ENCODE measurements at regions not wholly inside any gene's neighbourhood (a gene's known extent, or its start where the extent isn't known, plus 50 kb on each side); places are given as distances from the start of the nearest gene placed in this dataset.
A peak's percentile ranks its signal among the peaks of the same experiment; 100 is the strongest.

- no peak for DNase-seq (ENCODE audit: low spot score)
These were observed 290.3 kb downstream of the CHRM3 start for GRCh38 chr1:239676522-239677273.

DNA sequence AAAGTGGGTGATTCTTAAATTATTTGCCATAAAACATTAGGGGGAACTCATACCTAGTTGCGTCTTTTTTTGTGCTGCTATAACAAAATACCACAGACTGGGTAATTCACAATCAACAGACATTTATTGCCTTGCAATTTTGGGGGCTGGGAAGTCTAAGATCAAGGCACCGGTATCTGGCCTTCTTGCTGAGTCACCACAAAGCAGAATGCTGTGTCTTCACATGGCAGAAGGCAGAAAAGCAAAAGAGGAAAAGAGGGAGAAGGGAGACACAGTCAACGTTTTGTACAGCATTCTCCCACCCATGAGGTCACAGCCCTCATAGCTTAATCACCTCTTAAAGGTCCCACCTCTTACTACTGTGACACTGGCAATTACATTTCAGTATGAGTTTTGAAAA, 291.0 kb downstream of the CHRM3 start:
- peak; percentile 5 for DNase-seq (ENCODE audit: low spot score)

GRCh38 chr1:239678181-239678580, 291.8 kb downstream of the CHRM3 start:
- no peak for DNase-seq (ENCODE audit: low spot score)

DNA sequence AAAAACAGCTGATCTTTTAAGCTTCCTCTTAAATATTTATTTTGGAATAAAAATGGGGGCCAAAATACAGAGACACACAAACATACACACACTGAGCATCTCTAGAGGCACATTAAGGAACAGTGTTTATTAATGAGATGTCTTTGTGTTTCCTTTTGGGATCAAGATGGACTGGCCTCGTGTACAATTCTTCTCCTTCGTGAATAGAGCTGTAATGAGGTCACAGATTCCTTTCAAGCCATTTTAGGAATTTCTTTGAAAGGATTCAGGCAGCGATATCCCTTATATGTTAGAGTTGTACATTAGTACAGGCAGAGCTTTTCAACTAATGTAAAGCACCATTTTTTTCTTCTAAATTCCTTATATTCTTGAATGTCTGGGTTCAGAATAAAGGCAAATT, 295.7 kb downstream of the CHRM3 start:
- DNase-seq (ENCODE audit: low spot score): no peak

DNA sequence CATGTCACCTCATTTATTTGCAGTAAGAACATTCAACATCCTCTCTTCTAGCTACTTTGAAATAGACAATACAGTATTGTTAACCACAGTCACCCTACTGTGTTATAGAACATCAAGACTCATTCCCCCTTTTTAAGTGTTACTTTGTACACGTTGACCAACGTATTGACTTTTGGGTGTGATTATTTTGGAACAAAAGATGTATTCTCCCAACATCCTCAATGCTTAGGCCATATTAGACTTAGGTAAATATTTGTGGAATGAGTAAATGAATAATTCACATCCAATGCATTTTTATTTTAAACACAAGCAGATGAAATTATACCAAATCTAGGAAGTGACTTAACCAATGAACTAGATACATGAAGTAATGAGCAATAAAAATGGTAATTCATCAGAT, 296.6 kb downstream of the CHRM3 start:
- DNase-seq (ENCODE audit: low spot score): no peak

DNA sequence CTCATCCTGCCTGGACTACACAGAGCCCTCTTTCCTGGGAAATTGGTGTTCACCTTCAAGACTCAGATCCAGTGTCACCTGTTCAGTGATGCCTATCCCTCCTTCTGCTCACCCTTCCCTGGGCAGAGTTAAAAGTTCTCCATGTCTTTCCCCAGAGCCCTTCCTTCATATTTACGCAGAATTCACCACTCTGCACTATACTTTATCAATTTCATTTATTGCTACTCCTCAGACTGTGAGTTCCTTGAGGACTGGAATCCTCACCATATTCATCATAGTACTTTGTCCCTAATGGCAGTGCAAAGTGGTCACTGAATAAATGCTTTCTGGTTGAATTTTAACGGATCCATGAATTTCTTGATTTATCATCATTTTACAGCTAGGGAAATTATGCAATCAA, 300.0 kb downstream of the CHRM3 start:
- DNase-seq (ENCODE audit: low spot score): no peak

DNA sequence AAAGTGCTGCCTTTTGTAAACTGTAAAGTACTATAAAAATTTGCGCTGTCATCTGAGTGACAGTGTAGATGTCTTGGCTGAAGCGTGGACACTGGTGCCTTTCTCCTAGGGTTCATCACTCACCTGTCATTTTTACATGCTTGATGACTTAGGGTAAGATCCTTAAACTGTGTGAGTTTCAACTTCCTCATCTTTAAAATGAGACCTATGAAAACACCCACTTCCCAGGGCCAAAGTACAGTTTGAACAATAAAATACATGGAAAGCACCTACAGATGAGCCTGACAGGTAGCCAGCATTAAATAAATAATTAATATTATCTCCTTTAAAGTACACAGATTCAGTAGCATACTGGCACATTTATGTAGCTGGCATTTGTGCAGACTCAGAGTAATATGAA, 309.9 kb downstream of the CHRM3 start:
- DNase-seq (ENCODE audit: low spot score): no peak

GRCh38 chr1:239700667-239701066, 314.3 kb downstream of the CHRM3 start:
- no peak for DNase-seq (ENCODE audit: low spot score)

DNA sequence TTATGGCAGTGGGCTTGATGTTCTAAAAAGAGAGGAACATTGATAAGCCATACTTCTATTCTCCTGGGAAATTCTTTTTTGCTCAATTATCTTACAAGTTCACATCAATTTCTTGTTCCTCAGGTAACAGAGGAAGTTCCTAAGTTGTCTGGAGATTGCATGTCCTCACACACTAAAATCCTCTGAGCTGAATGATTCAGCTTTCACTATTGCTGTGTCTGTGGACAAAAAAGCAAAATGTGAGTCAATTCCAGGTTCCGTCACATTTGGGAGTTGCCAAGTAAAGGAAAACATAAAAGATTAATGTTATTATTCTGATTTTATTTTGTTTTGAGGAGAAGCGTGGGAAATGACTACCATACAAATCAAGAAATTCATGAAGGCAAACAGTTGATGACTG, 316.7 kb downstream of the CHRM3 start:
- DNase-seq (ENCODE audit: low spot score): no peak

GRCh38 chr1:239706245-239706892, 320.0 kb downstream of the CHRM3 start:
- no peak for DNase-seq (ENCODE audit: low spot score)

DNA sequence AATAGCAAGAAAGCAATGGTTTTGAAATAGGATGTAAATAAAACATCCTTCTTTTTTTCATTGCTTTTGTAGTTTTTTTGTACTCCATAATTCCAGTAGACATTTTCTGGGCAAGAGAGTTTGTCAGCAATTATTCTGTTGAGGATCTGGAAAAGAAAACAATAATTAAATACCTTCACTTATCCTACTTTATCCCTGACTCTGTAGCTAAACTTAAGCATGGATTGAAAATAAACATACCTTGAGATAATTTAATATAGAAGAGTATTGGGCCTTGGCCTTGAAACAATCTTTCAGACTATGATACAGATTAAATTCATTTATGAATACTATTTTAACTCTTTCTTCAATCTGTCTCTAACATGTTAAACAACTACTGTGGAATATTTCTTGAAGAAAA, 321.2 kb downstream of the CHRM3 start:
- no peak for DNase-seq (ENCODE audit: low spot score)

- no peak for DNase-seq (ENCODE audit: low spot score)
These were observed 322.3 kb downstream of the CHRM3 start for GRCh38 chr1:239708622-239709021.

- no peak for DNase-seq (ENCODE audit: low spot score)
These were observed 325.4 kb downstream of the CHRM3 start for GRCh38 chr1:239711768-239712167.

- peak; percentile 36 for DNase-seq (ENCODE audit: low spot score)
These were observed 330.9 kb downstream of the CHRM3 start for GRCh38 chr1:239717097-239717917.

GRCh38 chr1:239717918-239718184, 331.5 kb downstream of the CHRM3 start:
- no peak for DNase-seq (ENCODE audit: low spot score)

DNA sequence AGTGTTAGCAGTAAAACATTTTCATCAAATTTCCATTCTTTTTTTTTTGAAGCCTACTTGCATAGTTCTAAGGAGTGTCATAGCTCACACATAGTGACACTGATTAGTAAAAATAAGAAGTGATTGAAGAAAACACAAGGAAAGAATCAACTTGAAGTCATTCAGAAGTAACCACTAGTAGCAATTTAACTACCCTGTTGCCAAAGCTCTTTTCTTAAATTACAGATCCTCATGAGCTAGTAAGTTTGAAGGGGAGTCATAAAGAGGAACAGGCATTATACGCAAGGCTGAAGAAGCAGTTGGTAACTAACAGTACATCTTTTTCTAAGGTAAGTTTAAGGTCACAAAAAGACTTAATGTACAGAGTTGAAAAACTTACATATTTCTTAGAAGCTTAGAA, 332.2 kb downstream of the CHRM3 start:
- DNase-seq (ENCODE audit: low spot score): no peak

DNA sequence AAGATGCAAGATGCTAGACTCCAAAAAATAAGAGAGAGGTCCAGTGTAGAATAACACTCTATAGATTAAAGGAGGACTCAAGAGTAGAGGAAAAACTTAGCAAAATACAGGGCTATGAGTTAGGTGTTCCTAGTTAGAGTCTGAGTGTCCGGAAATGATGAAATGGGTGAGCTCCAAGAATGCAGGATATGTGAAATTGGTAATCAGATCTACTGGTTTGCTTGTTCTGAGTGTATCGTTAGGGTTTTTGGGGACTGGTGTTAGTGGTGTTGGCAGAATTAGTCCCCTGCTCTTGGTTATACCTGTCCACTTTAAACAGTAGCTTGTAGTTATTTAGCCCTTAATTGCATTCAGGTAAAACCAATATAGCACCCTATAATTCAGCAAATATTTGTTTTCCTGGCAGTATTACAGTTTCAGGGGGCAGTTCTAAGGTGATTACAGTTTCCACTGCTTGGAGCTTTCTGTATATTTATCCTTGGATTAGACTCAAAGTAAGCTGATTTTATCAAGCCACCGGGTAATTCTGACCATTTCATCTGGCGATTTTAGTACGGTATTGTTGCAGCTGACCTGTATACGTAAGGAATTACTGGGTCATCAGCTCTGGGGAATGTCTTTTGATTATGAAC, 332.7 kb downstream of the CHRM3 start:
- no peak for DNase-seq (ENCODE audit: low spot score)

DNA sequence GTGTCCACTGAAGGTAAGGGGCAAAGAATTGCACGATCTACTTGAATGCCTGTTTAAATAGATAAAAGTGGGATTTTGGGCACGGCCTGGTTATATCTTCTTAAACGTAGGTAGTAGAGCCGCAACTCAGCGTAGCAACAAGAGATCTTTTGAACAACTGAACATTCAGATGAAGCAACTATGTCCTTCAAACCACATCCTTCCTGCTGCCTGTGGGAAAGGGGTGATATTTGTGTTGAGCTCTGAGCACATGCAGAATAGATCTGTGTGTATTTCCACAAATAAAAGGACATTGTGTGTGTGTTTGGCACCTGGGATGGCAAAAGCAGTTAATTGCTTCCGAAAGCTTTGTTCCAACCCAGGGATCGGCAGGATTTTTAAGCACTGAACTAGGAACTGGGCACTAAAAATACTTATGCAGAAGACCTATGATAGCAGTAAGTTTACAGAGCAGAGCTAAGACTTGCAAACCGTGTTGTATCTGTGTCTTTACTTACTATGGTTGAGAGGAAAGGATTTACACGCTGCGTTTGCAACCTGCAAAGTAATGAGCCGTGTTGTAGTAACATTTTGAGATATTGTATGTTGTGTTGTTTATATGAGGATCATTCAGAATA, 333.4 kb downstream of the CHRM3 start:
- no peak for DNase-seq (ENCODE audit: low spot score)

- no peak for DNase-seq (ENCODE audit: low spot score)
These were observed 335.7 kb downstream of the CHRM3 start for GRCh38 chr1:239722035-239722434.

DNA sequence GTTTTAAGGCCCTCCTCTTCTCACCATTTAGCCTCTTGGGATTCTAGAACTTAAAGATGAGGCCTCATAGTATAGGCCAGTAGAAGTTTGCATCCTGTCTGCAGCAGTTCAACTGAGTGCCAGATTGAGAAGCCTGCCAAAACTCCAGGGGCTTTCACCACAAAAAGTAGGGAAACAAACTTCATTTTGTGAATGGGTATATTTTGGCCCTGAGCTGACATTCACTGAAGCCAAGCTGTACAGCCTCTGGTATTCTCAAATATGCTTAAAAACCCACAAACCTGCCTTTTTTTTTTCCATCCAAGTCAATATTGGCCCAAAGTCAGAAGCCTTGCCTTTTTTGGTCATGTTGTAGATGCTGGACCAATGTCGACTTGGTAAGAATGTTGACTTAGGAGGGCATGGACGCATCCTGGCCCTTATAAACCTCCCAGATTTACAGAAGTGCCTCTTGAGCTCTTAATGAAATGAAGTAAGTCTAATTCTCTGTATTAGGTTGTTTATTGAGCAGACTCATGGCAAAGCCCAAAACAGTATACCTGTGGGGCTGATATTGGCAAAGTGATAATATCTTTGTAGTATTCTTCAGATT, 337.5 kb downstream of the CHRM3 start:
- no peak for DNase-seq (ENCODE audit: low spot score)

GRCh38 chr1:239725371-239725770, 339.0 kb downstream of the CHRM3 start:
- no peak for DNase-seq (ENCODE audit: low spot score)

DNA sequence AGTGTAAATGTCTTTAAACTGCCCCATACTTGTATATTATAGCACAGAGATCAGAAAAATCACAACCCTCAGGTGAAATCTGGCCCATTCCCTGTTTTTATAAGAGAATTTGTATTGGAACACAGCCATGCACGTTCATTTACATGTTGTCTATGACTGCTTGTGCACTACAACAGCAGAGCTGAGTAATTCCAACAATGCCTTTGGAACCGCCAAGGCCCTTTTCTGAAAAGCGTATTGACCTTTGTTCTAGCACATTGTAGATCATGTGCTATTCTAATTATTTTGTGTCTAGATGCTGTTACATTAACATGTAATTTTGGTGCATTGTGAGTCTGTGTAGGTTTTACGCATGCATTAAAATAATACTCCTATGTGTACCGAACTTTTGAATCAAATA, 339.6 kb downstream of the CHRM3 start:
- DNase-seq (ENCODE audit: low spot score): no peak

All from A172 (cell line).